HepG2 (cell line): ENCODE measurements at regions not wholly inside any gene's neighbourhood (a gene's known extent, or its start where the extent isn't known, plus 50 kb on each side); places are given as distances from the start of the nearest gene placed in this dataset.

Source experiments
- ATAC-seq: fragments of 200-7000 bp; cut with Tn5 transposase; 3 replicates; pipeline ENCODE4 v1.9.1; 2020; ENCODE audit warnings: mild to moderate bottlenecking, moderate library complexity
- BruUV-seq: library from RNA; stranded (reverse); fragments of 400-500 nt; replicated peaks from 2 replicates; lab custom pipeline; 2021; lab: Mats Ljungman, UMichigan
- CTCF ChIA-PET: fragments of 300-600 bp; formaldehyde crosslinking; extraction: SDS; loops from one replicate; lab custom pipeline; 2021; ENCODE audit warnings: low total read pairs, inconsistent platforms, low intra/inter-chr PET ratio; lab: Yijun Ruan, JAX
- POLR2A ChIA-PET: fragments of 350-600 bp; sonication (Branson Sonifier 250); formaldehyde crosslinking; loops from one replicate; lab custom pipeline; 2020; ENCODE audit warnings: antibody characterized with exemption, inconsistent platforms; lab: Yijun Ruan, JAX
- DNase-seq: peaks from one replicate; pipeline ENCODE4 v3.0.0-alpha.2; 2015; ENCODE audit warnings: low spot score
- FAIRE-seq: peaks from 3 replicates; lab custom pipeline; 2011; peaks lifted over from hg19 to GRCh38; lab: Jason Lieb, UNC
- H2AFZ ChIP-seq: one replicate; pipeline ENCODE4 v1.6.1; 2011; ENCODE audit warnings: low read length, inconsistent platforms
- H3K27ac ChIP-seq: fragments of 300-600 bp; 3 replicates; pipeline ENCODE4 v1.8.0; 2011; ENCODE audit warnings: mixed run types, mild to moderate bottlenecking, mixed read lengths, low read length, inconsistent platforms; ENCODE audit not compliant: insufficient read depth; ENCODE audit errors: extremely low read length
- H3K27me3 ChIP-seq, 2 experiments: fragments of 200-600 bp in 1 of 2; 2 replicates in 1 of 2; 3 replicates in 1 of 2; pipeline versions ENCODE4 v1.6.0 to v1.8.0; 2011; ENCODE audit warnings: low read length in 2 of 2, mild to moderate bottlenecking in 2 of 2, moderate library complexity in 2 of 2, inconsistent platforms in 1 of 2; ENCODE audit not compliant: insufficient read depth in 2 of 2, control insufficient read depth in 1 of 2
- H3K36me3 ChIP-seq, 2 experiments: fragments of 200-600 bp in 1 of 2; replicated peaks in 1 of 2; 2 replicates in 1 of 2; 3 replicates in 1 of 2; pipeline versions ENCODE4 v1.5.1 to v1.8.0; 2011; ENCODE audit warnings: low read length in 2 of 2, inconsistent platforms in 1 of 2; ENCODE audit not compliant: insufficient read depth in 2 of 2, control insufficient read depth in 1 of 2
- H3K4me1 ChIP-seq: 2 replicates; pipeline ENCODE4 v1.5.1; 2012; ENCODE audit warnings: low read length, inconsistent platforms; ENCODE audit not compliant: insufficient read depth
- H3K4me2 ChIP-seq: 2 replicates; pipeline ENCODE4 v1.6.0; 2011; ENCODE audit warnings: low read depth, low read length, inconsistent platforms
- H3K4me3 ChIP-seq, 3 experiments: fragments of 200-600 bp in 1 of 3; sonication (generic), shearing (Covaris generic) in 1 of 3; replicated peaks in 1 of 3; 2 replicates each; pipeline ENCODE4 v1.5.1; 2011 to 2016; ENCODE audit warnings: low read length in 3 of 3, inconsistent platforms in 2 of 3, low read depth in 2 of 3, mild to moderate bottlenecking in 2 of 3, control low read depth in 1 of 3, mixed read lengths in 1 of 3; ENCODE audit not compliant: insufficient read depth in 1 of 3
- H3K79me2 ChIP-seq: one replicate; pipeline ENCODE4 v1.6.1; 2011; ENCODE audit warnings: low read length, inconsistent platforms; ENCODE audit not compliant: insufficient read depth
- H3K9ac ChIP-seq: 2 replicates; pipeline ENCODE4 v1.6.0; 2011; ENCODE audit warnings: mild to moderate bottlenecking, low read depth, low read length, inconsistent platforms; ENCODE audit not compliant: insufficient read depth
- H3K9me3 ChIP-seq: 2 replicates; pipeline ENCODE4 v1.5.1; 2012; ENCODE audit warnings: mild to moderate bottlenecking, low read length
- H4K20me1 ChIP-seq: 2 replicates; pipeline ENCODE4 v1.6.0; 2011; ENCODE audit warnings: inconsistent platforms, mild to moderate bottlenecking, low read length, moderate library complexity; ENCODE audit not compliant: insufficient read depth
- NFKBIZ ChIP-seq: IDR thresholded peaks from 2 replicates; pipeline ENCODE4 v1.6.1; 2018; ENCODE audit warnings: missing genetic modification reagents, missing compliant biosample characterization
- ZNF569 ChIP-seq: sonication (generic); formaldehyde crosslinking; IDR thresholded peaks from 2 replicates; pipeline ENCODE4 v1.5.0; 2020; ENCODE audit warnings: mild to moderate bottlenecking, missing genetic modification reagents, moderate library complexity, borderline replicate concordance
- ZNF570 ChIP-seq: sonication (generic); formaldehyde crosslinking; IDR thresholded peaks from 2 replicates; pipeline ENCODE4 v1.4.0; 2020; ENCODE audit warnings: mild to moderate bottlenecking, missing genetic modification reagents, borderline replicate concordance
- ZNF792 ChIP-seq: IDR thresholded peaks from 2 replicates; pipeline ENCODE4 v1.6.1; 2016
- WGBS: methylation state at CpG from one replicate; pipeline ENCODE4 v1.1.6; 2017; ENCODE audit warnings: low lambda C conversion rate; 5-methylcytosine and 5-hydroxymethylcytosine counted together
- in situ Hi-C: cut with HindIII; loops from 2 replicates; pipeline ENCODE4 v1.10.0; 2017; ENCODE audit warnings: low pct_unique_long_range_greater_than_20kb; ENCODE audit not compliant: extremely low pct_ligation_motif_present
- intact Hi-C: fragments of 100-400 bp; cut with micrococcal nuclease; formaldehyde crosslinking; loops from one replicate; pipeline ENCODE4 v1.10.0; 2022; ENCODE audit not compliant: unreplicated experiment
- TF ChIP-seq, protein P1 (sequence below): sonication (generic); formaldehyde crosslinking; IDR thresholded peaks from 2 replicates; pipeline ENCODE4 v1.4.0; 2020; ENCODE audit warnings: missing genetic modification reagents, borderline replicate concordance
- TF ChIP-seq, protein P2 (sequence below): sonication (generic); formaldehyde crosslinking; IDR thresholded peaks from 2 replicates; pipeline ENCODE4 v1.9.0; 2021; ENCODE audit warnings: missing genetic modification reagents, mild to moderate bottlenecking, borderline replicate concordance

- Histone ChIP-seq H3K4me2 (no peak overlapping the region), H3K4me3 (no peak overlapping the region), H3K9me3 (no peaks in the 10 kb centered on the region), H3K36me3 (no peaks in the 10 kb centered on the region), H2AFZ (no peak overlapping the region), H3K27ac (no peak overlapping the region), H3K9ac (no peak overlapping the region), H3K4me1 (peaks cover 13% of the 10 kb centered on the region), H4K20me1 (no peaks in the 10 kb centered on the region), H3K27me3 (no peaks in the 10 kb centered on the region), H3K79me2 (no peaks in the 10 kb centered on the region)
- TF ChIP-seq ZNF570 (CRISPR knock-in tag) (no peak), ZNF569 (CRISPR knock-in tag) (no peak)
- TF ChIP-seq, protein P1, sequence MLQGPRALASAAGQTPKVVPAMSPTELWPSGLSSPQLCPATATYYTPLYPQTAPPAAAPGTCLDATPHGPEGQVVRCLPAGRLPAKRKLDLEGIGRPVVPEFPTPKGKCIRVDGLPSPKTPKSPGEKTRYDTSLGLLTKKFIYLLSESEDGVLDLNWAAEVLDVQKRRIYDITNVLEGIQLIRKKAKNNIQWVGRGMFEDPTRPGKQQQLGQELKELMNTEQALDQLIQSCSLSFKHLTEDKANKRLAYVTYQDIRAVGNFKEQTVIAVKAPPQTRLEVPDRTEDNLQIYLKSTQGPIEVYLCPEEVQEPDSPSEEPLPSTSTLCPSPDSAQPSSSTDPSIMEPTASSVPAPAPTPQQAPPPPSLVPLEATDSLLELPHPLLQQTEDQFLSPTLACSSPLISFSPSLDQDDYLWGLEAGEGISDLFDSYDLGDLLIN (CRISPR knock-in tag), result no peak
- intact Hi-C loops, result no loop called here
- 74% methylated on average over 8 of the region's 8 CpGs for WGBS
- in situ Hi-C loops, result no loop called here
- POLR2A ChIA-PET, result no interaction called here
- CTCF ChIA-PET, result no interaction called here
- BruUV-seq, result no TSS peak
- no peak for ATAC-seq
- no peak for DNase-seq
- FAIRE-seq, result no peak
Measured at GRCh38 chr4:4779486-4779885, 80.0 kb upstream of the MSX1 start.

DNA sequence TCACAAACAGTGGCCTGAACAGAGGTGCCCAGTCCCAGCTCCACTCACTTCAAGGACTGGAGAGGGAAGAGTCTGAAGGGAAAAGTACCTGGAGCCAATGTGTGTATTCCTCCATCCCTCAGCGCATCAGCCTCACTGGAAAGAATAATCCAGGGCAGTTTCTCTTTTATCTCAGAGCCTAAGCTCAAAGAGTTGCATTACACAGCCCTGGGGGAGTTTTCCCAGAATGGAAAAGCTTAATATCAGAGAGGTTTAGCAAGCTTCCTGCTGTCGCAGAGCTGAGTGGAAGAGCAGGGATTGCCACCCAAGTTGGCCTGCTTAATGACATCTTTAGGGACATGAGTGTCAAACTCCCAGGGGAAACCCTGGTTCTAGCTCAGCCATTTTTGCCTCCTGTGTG is 80.4 kb upstream of the MSX1 start:
- Histone ChIP-seq H3K4me2 (no peak overlapping the region), H3K79me2 (no peaks in the 10 kb centered on the region), H3K27me3 (no peaks in the 10 kb centered on the region), H3K4me3 (no peak overlapping the region), H3K9me3 (no peaks in the 10 kb centered on the region), H3K9ac (no peak overlapping the region), H2AFZ (no peak overlapping the region), H3K4me1 (peaks cover 13% of the 10 kb centered on the region), H3K36me3 (no peaks in the 10 kb centered on the region), H4K20me1 (no peaks in the 10 kb centered on the region), H3K27ac (no peak overlapping the region)
- ChIA-PET CTCF (no interaction called here), POLR2A (no interaction called here)
- FAIRE-seq (no peak), ATAC-seq (no peak), DNase-seq (no peak)
- in situ Hi-C loops (no loop called here), intact Hi-C loops (no loop called here)
- BruUV-seq, result no TSS peak
- 100% methylated on average over 2 of the region's 2 CpGs for WGBS
- TF ChIP-seq NFKBIZ (CRISPR knock-in tag), result no peak
- no peak for TF ChIP-seq ZNF792 (CRISPR knock-in tag)
- TF ChIP-seq, protein P2, sequence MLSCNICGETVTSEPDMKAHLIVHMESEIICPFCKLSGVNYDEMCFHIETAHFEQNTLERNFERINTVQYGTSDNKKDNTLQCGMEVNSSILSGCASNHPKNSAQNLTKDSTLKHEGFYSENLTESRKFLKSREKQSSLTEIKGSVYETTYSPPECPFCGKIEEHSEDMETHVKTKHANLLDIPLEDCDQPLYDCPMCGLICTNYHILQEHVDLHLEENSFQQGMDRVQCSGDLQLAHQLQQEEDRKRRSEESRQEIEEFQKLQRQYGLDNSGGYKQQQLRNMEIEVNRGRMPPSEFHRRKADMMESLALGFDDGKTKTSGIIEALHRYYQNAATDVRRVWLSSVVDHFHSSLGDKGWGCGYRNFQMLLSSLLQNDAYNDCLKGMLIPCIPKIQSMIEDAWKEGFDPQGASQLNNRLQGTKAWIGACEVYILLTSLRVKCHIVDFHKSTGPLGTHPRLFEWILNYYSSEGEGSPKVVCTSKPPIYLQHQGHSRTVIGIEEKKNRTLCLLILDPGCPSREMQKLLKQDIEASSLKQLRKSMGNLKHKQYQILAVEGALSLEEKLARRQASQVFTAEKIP (CRISPR knock-in tag), result no peak
